ENCODE measurements at regions not wholly inside any gene's neighbourhood (a gene's known extent, or its start where the extent isn't known, plus 50 kb on each side); places are given as distances from the start of the nearest gene placed in this dataset.

- BruUV-seq (replicated peaks): no TSS peak
- ATAC-seq (no peak), FAIRE-seq (no peak), DNase-seq (ENCODE audit: low spot score) (no peak)
- Histone ChIP-seq H3K36me3 (replicated peaks in 1 of 2; ENCODE audit: control insufficient read depth in 1 of 2, insufficient read depth in 2 of 2, low read length in 2 of 2) (no peaks in the 10 kb centered on the region), H4K20me1 (ENCODE audit: insufficient read depth, low read length) (no peaks in the 10 kb centered on the region), H3K9ac (ENCODE audit: insufficient read depth, low read depth, low read length) (no peak overlapping the region), H3K27me3 (ENCODE audit: control insufficient read depth in 1 of 2, insufficient read depth in 2 of 2, low read length in 2 of 2) (no peaks in the 10 kb centered on the region), H3K4me1 (ENCODE audit: insufficient read depth, low read length) (no peaks in the 10 kb centered on the region), H3K27ac (ENCODE audit: extremely low read length, insufficient read depth, low read length) (no peak overlapping the region), H2AFZ (ENCODE audit: low read length) (no peak overlapping the region), H3K4me2 (ENCODE audit: low read depth, low read length) (no peak overlapping the region), H3K4me3 (replicated peaks in 1 of 3; ENCODE audit: insufficient read depth in 1 of 3, low read depth in 2 of 3, low read length in 3 of 3) (no peak overlapping the region), H3K9me3 (ENCODE audit: low read length) (no peaks in the 10 kb centered on the region), H3K79me2 (ENCODE audit: insufficient read depth, low read length) (no peaks in the 10 kb centered on the region)
- TF ChIP-seq PRPF4 (IDR thresholded peaks at IDR 0.05; ENCODE audit: low read depth, low read length, poor library complexity, severe bottlenecking) (no peak), SKIL (CRISPR knock-in tag; IDR thresholded peaks at IDR 0.05; ENCODE audit: borderline replicate concordance) (no peak), MBD4 (IDR thresholded peaks at IDR 0.05; ENCODE audit: borderline replicate concordance, low read length) (no peak), ZNF607 (CRISPR knock-in tag; IDR thresholded peaks at IDR 0.05; ENCODE audit: borderline replicate concordance) (no peak), ZNF20 (CRISPR knock-in tag; IDR thresholded peaks at IDR 0.05) (no peak), NPAS2 (CRISPR knock-in tag; IDR thresholded peaks at IDR 0.05; ENCODE audit: borderline replicate concordance) (no peak), KDM4B (CRISPR knock-in tag; IDR thresholded peaks at IDR 0.05) (no peak), ZNF652 (CRISPR knock-in tag; IDR thresholded peaks at IDR 0.05; ENCODE audit: borderline replicate concordance, low read depth) (no peak), NFKB2 (CRISPR knock-in tag; IDR thresholded peaks at IDR 0.05; ENCODE audit: borderline replicate concordance) (no peak), RBM22 (optimal IDR thresholded peaks at IDR 0.05; ENCODE audit: low read length) (no peak), THAP8 (CRISPR knock-in tag; IDR thresholded peaks at IDR 0.05; ENCODE audit: borderline replicate concordance) (no peak), YY1 (IDR thresholded peaks at IDR 0.05; ENCODE audit: insufficient read depth, insufficient replicate concordance, low read depth, low read length) (no peak), ZNF747 (CRISPR knock-in tag; IDR thresholded peaks at IDR 0.05; ENCODE audit: borderline replicate concordance) (no peak), ZMAT3 (CRISPR knock-in tag; conservative IDR thresholded peaks at IDR 0.05) (no peak), FOXC1 (CRISPR knock-in tag; IDR thresholded peaks at IDR 0.05; ENCODE audit: borderline replicate concordance) (no peak), SRY (CRISPR knock-in tag; IDR thresholded peaks at IDR 0.05) (no peak), PAWR (CRISPR knock-in tag; IDR thresholded peaks at IDR 0.05; ENCODE audit: borderline replicate concordance) (no peak), FIP1L1 (IDR thresholded peaks at IDR 0.05; ENCODE audit: borderline replicate concordance, insufficient read depth, low read depth, low read length) (no peak), KMT2A (CRISPR knock-in tag; IDR thresholded peaks at IDR 0.05) (no peak)
- intact Hi-C loops (cut with micrococcal nuclease; ENCODE audit: unreplicated experiment): no loop called here
- ChIA-PET POLR2A (no interaction called here), CTCF (ENCODE audit: low intra/inter-chr PET ratio, low total read pairs) (no interaction called here)
- 30% methylated on average over 1 of the region's 1 CpG for WGBS (ENCODE audit: low lambda C conversion rate)
- in situ Hi-C loops (cut with HindIII; ENCODE audit: extremely low pct_ligation_motif_present, low pct_unique_long_range_greater_than_20kb): no loop called here
Observed at GRCh38 chr16:74123826-74124225, 172.8 kb upstream of the PSMD7 start.

Measured in HepG2 (cell line).